Hepatic stellate cell (primary cell): ENCODE measurements at regions not wholly inside any gene's neighbourhood (a gene's known extent, or its start where the extent isn't known, plus 50 kb on each side); places are given as distances from the start of the nearest gene placed in this dataset.
"Not testable (repeated sequence)": the region's sequence is repeated elsewhere in the genome, so short reads cannot be mapped to it uniquely, and the experiment has no call there.

Experiments
- DNase-seq: peaks from one replicate; pipeline ENCODE4 v3.0.0; 2011; ENCODE audit warnings: low spot score

DNA sequence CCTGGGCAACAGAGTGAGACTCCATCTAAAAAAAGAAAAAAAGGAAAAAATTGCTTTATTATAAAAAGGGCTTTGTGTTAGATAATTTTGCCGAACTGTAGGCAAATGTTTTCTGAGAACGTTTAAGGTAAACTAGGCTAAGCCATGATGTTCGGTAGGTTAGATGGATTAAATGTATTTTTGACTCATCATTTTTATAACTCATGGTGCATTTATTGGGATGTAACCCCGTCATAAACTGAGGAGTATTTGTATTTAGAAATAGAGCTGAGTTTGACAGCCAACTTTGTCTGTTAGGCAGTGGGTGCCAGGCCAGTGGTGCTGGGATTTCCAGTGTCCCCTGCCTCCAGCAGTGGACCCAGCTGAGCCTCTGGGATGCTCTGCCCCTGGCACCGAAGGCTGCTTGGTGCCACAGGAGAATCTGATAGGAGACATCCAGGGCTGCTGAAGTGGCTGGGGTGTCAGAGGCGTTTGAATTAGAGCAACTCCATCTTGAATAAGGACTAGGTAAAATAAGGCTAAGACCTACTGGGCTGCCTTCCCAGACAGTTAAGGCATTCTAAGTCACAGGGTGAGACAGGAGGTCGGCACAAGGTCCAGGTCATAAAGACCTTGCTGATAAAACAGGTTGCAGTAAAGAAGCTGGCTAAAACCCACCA is 114.9 kb upstream of the EEPD1 start:
- no peak for DNase-seq

DNA sequence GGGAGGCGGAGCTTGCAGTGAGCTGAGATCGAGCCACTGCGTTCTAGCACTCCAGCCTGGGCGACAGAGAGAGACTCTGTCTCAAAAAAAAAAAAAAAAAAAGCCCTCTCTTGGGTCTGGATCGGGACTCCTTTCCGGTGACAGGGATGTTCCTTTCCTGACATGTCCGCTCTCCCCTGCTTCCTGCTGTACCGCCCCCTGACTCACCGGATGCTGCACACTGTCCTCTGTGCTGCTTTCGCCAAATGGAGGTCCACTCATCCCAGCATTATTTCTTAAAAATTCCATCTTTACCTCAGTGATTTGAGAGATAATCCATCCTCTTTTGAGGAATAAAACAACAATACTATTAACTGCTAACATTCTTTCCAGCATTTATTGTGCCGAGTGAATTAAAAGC is 113.8 kb upstream of the EEPD1 start:
- DNase-seq = no peak

DNA sequence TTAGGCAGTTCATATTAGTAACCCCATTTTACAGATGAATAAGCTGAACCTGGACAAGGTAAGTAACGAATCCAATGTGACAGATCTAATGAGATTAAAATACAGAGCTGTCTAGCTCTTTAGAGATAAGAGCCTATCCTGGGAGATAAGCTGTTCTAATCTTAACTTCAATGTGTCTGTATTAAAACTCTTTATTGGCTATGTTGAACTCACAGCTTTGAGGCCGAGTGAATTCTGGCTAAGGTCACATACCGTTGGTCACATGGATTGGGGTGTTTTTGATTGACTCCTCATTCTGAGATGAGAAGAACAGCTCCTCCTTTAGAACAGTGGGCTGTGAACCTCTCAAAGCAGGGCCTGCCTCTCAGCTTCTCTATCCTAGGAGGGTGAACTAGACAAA is 113.4 kb upstream of the EEPD1 start:
- no peak for DNase-seq

DNA sequence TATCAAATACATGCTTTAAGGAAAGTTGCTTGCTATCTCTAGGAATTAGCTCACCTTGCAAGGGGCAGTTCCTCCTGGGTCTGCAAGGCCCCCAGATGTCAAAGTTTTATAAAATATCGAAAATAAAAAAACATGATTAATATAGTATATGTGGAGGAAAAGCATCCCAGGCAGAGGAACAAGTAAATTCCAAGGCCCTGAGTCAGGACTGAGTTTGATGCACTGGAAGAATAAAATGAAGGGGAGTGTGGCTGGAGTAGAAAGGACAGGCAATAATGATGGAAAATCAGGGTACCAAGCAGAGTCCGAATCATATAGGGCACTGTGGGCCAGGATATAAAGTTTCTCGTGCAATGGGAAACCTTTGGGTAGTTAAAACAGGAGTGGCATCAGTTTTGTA is 112.4 kb upstream of the EEPD1 start:
- DNase-seq = peak; percentile 40

DNA sequence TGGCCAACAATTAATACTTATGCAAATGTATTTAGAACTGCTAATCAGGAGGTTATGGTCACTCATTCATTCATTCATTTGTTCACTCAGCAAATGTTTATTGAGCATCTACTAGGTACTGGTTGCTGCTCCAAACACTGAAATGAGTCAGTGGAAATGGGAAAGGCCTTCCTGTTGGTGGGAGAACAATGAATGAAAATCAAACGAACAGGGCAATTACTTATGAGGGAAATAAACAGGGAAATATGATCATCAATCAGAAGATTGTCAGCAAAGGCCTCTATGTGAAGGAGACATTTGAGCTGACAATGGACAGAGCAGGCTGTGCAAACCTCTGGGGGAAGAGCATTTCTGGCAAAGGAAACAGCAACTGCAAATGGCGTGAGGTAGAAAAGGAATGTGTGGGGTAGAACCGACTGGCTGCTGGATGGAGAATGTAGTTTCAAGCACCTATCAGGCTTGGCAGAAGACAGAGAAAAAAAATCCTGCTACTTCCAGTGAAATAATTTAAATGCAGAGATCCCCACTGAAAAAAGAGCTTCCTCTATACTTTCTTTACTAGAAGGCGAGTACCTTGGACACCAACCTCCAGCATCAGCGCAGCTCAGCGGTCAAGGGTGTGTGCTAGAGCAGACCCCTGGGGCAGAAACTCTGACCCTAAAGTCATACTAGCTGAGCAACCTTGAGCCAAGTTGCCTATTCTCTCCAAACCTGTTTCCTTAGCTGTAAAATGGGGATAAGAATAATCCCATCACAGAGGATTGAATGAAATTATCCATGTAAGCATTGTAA is 108.8 kb upstream of the EEPD1 start:
- no peak for DNase-seq

DNA sequence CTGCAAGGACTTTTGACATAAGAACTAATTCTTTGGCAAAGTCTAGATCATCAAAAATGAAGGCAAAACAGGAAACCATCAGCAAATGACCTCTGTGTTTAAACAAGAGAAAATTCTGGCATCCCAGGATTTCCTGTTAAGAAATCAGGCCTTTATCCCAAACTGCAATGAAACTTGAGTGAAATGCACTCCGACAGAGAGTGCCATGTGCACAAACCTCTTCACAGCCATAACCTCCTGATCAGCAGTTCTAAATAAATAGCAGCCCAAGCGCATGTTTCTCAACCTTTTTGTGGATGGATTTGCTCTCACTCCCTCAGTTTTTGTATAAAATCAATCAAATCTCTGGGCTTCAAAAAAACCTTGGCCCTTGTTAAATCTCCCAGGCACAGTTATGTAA is 107.7 kb upstream of the EEPD1 start:
- no peak for DNase-seq

DNA sequence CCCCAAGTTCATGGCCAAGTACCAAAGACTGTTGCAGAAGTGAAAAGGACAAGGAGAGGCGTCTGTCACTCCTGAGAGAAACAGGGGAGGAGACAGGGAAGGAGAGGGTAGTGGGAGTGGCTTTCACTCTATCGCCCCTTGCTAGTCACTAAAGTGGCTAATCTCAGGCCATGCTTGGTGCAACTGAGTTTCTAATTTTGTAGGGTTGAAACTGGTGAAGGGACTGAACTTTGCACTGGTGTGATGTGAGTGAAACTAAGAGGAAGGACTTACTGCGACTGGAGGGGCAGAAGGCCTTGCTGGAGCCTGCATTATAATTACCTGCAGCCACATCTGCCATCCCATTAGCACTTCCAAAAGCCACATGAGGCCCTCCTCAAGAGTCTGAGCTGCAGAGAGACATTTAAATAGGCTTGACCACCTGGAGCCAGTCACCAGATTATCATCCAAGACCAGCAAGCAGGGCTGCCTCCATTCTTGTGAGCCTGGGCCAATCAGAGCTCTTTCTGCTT is 107.2 kb upstream of the EEPD1 start:
- DNase-seq = no peak

DNA sequence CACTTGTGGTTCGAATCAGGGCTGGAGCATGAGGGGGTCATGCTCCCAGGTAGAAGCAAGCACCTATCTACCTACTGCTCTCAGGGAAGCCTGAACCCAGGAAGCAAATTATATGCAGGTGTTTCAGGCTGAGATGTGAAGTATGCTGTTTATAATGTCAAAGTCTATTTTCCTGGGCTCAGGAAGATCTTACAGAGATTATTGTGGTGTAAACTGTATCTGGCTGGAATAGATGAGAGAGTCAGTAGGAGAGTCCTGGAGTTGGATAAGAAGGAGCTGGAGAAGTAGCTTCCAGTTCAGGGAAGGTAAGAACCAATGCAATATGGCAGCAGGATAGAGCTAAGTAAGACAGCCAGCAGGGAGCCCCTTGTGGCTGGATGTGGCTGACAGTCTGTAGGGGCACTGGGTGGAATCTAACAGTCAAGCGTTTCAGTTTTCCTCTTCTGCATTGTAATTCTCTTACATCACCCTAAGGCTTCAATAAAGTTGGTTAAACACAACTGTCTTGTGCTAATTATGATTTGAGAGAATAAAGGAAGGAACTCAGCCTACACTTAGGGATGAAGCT is 105.9 kb upstream of the EEPD1 start:
- no peak for DNase-seq

DNA sequence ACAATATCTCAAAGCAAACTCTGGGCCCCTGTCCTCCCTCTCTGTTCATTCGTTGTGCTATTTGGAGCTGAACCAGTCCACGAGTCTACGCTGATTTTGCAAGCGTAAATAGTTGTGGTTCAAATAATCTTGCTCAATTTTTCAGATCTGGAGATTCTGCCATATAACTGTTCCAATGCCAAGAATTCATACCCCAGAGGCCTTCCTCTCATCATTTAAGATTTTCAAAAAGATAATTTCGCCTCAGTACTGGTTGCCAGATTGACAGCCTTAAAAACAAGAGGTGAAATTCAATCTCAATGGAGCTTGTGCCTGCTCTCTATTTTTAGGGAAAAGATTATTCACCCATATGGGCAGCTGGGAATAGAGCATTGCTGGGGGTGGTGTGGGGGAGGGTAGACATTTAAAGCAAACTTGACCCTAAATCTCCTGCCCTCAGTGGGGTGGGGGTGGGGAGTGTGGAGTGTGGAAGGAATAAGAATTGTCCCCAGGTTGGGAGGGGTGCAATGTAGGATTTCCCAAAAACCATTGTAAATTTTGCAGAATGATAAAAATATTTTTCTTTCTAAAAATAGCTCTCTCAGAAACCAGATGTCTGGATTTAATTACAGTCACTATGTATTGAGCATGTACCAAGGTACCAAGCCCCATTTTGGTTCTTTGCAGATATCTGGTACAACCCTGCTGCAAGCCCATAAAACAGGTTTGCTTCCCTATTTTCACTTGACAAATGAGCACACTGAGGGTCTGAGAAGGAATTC is 104.7 kb upstream of the EEPD1 start:
- DNase-seq = peak; percentile 77

DNA sequence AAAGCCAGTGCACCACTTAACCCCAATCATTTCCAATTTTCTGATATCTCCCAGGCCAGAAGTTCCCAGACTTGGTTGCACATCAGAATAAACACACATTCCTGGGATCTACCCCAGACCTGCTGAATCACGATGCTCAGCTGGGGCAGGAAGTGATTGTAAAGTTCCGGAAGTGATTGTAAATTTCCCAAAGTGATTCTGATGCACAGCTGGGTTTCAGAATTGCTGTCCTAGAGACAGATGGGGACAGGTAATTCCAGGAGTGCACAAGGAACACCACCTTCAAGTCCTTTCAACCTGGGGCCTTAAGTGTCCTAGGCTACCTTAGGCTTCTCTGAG is 104.2 kb upstream of the EEPD1 start:
- peak; percentile 52 for DNase-seq

DNA sequence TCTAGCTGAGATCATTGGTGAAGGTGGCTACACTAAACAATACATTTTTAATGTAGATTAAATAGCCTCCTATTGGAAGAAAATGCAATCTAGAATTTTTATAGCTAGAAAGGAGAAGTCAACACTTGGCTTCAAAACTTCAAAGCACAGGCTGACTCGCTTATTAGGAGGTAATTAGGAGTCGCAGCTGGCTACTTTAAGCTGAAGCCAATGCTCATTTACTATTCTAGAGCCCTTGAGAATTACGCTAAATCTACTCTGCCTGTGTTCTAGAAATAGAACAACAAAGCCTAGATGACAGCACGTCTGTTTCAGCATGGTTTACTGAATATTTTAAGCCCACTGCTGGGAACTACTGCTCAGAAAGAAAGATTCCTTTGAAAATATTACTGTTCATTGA is 101.6 kb upstream of the EEPD1 start:
- no peak for DNase-seq

DNA sequence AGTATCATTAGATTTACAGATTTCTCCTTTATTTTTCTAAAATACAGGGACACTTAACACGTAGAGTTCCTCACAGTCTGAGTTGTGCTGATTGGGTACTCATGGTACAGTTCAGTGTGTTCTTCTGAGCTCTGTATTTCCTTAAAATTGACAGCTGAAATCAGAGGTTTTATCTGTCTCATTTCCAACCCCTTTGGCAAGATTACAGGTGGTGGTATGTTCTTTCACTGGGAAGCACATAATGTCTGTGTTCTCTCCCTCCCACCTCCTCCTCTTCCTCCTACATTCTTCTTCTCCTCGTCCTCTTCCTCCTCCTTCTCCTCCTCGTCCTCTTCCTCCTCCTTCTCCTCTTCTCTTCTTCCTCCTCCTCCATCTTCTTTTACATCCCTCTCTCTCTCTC is 99.5 kb upstream of the EEPD1 start:
- DNase-seq = no peak

DNA sequence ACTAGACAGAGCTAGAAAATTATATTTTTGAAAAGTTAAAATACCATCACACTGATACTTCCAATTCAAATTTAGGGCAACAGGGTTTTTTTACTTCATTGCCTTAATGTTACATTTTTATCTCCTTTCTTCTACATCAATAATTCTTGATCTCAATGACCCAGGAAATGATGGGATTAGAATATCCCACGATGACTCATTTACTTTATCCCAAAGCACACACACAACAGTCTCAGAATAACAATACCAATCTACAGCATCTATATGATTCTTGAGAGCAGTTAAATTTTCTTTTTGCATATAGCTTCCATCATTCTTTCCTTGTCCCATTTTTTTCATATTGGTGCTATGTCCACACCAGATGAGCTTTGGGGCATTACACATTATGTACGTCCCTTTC is 98.4 kb upstream of the EEPD1 start:
- no peak for DNase-seq

DNA sequence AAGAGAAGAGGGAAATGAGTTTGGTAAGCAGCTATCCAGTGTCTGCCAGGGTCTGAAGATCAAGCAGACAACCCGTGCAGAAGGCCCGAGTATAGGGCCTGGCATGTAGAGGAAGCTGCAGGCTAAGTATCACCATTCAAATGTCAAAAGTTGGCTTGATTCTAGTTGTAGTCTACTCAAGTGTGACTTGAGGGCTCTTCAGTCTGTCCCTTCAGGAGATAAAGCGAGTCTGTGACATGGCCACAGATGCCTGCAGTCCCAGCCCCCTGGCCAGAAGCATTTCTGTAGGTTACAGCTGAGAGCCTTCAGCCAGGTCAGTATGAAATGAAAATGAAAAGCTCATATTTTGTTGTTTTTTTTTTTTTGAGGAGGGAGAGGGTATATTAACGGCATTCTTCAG is 97.8 kb upstream of the EEPD1 start:
- DNase-seq = no peak

DNA sequence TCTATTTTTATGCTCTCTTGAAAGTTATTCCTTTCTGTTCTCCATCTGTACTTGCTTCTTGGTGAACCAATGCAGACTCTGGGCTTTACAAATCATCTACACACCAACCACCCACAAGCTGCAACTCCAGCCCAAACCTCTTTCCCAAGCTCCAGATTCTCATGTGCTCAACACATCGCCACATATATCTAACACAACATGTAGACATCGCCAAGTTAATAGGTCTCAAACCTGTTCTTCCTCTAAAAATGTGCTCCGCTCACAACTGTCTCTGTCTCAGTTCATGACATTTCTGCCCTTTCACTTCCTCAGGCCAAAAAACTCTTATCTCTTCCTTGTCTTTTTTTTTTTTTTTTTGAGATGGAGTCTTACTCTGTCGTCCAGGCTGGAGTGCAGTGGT is 95.7 kb upstream of the EEPD1 start:
- no peak for DNase-seq

DNA sequence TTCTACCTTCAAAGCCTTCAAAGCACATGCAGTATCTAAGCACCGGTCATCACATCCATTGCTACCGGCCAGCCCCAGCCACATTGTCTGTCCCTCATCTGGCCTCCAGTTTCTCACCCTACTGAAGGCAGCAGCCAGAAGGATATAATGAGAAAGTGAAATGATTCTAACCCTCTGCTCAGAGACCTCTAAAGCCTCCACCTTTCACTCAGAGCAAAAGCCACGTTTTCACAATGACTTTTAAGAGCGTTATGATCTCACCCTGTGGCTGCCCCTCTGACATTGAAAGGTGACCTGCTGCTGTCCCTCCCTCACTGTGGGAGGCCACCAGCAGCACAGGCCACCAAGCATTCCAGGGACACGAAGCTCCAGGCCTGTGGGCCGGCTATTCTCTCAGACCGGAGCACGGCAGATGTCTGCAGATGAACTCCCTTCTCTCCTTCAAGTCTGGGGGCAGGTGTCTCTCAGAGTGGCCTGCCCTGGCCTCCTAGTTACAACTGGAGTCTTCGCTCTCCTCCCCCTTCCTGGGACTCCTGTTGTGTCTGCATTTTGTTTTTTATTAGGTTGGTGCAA is 94.9 kb upstream of the EEPD1 start:
- DNase-seq = no peak

DNA sequence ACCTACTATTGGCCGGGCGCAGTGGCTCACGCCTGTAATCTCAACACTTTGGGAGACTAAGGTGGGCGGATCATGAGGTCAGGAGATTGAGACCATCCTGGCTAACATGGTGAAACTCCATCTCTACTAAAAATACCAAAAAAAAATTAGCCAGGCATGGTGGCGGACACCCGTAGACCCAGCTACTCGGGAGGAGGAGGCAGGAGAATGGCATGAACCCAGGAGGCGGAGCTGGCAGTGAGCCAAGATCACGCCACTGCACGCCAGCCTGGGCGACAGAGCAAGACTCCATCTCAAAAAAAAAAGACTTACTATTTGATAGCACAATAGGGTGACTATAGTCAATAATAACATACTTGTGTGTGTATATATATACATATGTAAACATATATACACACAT is 92.7 kb upstream of the EEPD1 start:
- not testable (repeated sequence) for DNase-seq

DNA sequence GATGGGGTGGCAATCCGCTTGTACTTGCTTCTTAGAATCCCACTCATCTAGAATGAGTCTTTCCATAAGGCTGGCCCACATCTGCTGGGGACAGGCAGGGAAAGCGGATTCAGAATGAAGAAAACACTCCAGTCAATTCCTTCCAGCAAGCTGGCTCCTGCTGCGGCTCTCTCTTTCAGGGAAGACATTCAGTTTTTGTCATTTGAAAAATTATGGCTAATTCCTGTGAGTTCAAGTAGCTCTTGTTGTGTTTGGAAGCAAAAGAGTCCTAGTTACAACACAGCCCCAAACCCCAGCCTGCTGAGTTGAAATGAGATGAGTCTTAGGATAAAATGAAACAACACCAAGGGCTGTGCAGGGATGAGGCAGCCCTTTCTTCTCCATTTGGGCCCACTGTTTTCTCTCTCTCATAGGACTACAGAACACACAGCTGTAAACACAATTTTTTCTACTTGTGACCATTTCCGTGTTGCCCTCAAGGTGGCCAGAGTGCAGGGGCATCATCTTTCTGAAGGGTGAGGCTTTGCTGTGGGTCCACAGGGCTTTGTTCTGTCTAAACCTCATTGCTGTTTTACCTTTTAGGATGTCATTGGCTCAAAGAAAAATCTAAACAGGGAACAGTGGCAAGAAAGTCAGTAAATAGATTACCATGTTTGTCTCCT is 90.8 kb upstream of the EEPD1 start:
- no peak for DNase-seq

DNA sequence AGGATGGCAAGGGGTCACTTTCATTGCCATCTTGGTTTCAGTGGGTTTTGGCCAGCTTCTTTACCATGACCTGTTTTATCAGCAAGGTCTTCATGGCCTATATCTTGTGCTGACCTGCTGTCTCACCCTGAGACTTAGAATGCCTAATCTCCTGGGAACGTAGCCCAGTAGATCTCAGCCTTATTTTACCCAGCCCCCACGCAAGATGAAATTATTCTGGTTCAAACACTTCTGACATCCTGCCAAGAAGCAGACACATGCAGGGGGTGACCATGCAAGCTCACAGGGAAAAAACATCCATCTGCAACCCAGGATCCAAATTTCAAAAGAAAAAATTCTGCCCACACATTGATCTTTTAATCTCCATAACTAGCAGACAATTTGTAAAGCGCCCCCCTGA is 88.4 kb upstream of the EEPD1 start:
- no peak for DNase-seq

DNA sequence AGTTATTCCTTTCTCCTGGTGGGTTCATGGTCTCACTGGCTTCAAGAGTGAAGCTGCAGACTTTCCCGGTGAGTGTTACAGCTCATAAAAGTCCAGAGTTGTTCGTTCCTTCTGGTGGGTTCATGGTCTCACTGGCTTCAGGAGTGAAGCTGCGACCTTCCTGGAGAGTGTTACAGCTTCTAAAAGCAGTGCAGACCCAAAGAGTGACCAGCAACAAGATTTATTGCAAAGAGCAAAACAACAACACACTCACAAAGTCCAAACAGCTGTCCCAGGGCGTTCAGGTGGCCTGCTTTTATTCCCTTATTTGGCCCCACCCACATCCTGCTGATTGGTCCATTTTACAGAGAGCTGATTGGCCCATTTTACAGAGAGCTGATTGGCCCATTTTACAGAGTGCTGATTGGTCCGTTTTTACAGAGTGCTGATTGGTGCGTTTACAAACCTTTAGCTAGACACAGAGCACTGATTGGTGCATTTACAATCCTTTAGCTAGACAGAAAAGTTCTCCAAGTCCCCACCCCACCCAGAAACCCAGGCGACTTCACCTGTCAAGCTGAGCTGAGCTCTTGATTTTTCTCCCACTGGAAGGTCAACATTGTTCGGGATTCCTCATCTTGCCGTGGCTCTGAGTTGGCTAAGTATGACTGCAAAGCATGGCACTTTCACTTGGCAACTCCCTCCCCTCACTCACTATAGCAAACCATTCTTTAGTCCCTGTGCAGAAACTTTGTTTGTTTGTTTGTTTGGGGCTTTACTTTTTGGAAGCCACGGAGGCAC is 87.3 kb upstream of the EEPD1 start:
- DNase-seq = not testable (repeated sequence)

DNA sequence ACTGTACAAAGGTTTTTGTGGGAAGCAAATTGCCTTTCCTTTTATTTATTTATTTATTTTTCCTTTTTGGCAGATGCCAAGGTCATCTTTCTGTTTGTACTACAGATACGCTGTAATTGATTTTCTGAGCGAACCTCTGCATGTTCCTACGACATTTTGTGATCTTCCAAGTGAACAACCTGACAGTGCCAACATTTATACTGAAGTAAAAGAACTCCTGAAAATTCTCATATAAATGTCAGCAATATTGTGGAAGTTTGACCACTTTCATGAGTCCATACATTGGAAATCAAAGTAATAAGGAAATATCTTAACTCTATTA is 86.8 kb upstream of the EEPD1 start:
- DNase-seq = no peak
